ENCODE measurements at regions not wholly inside any gene's neighbourhood (a gene's known extent, or its start where the extent isn't known, plus 50 kb on each side); places are given as distances from the start of the nearest gene placed in this dataset.

- TF ChIP-seq CTCF (IDR thresholded peaks at IDR 0.05; ENCODE audit: poor library complexity, severe bottlenecking) (no peak), REST (IDR thresholded peaks at IDR 0.05; ENCODE audit: borderline replicate concordance) (no peak), POLR2AphosphoS5 (IDR thresholded peaks at IDR 0.05) (no peak), EP300 (conservative IDR thresholded peaks at IDR 0.05; ENCODE audit: poor library complexity, severe bottlenecking) (no peak), TAF1 (IDR thresholded peaks at IDR 0.05; ENCODE audit: low read depth) (no peak), EZH2 (IDR thresholded peaks at IDR 0.05; ENCODE audit: borderline replicate concordance, insufficient read depth, low read length, poor library complexity, severe bottlenecking) (no peak), SMC3 (conservative IDR thresholded peaks at IDR 0.05; ENCODE audit: poor library complexity) (no peak), RAD21 (conservative IDR thresholded peaks at IDR 0.05) (no peak)
Observed at GRCh38 chr13:83440465-83440864, 441.8 kb downstream of the SLITRK1 start.
